Activated effector memory CD4-positive, alpha-beta T cell treated with anti-CD3 and anti-CD28 coated beads, Interleukin-2, amount 50 U/mL, for 16 hours (primary cell): ENCODE measurements at regions not wholly inside any gene's neighbourhood (a gene's known extent, or its start where the extent isn't known, plus 50 kb on each side); places are given as distances from the start of the nearest gene placed in this dataset.
"Not testable (repeated sequence)": the region's sequence is repeated elsewhere in the genome, so short reads cannot be mapped to it uniquely, and the experiment has no call there.

Experiments
- DNase-seq: peaks from one replicate; pipeline ENCODE4 v3.0.0-alpha.2; 2020

DNA sequence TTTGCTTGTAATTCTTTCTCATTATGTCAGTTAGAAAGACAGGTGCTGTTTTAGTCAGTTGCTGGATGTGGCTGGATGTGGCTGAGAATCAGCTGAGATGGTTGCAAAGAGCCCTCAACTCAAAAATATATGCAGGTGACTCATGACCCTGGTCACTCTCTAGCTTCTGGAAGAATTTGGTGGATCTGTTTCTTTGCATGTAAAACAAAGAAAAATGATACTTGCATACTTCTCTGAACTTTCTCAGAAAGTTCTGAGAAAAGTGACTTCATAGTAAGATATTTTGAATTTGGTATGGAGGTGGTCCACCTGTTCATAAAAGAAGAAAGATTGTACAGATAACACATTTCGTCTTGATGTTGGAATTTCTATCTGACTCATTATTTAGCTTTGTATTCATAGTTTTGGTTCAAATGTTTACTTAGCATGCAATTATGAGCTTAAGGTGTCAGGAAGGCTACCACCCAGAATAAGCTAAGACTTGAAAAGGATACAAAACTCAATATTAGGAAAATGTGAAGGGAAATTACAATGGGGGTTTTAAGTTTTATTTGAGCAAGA is 163.2 kb upstream of the OLIG3 start:
- no peak for DNase-seq

DNA sequence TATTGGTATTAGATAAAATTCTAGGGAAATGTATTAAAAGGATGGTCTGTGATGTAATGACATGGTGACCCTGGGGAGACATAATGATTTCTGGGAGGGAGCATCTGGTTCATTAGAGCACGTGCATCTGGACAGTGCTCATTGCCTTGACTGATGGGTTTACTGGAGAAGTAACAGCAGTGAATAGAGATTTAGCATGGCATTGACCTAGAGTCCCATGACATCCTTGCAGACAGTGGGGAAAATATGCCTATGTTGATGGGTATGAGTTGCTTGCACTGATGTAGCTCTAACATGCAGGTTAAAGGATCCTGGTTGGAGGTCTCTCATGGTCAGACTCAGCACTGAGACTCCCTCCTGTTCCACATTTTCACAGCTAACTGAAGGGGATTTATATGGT is 164.1 kb upstream of the OLIG3 start:
- DNase-seq, result no peak

- no peak for DNase-seq
Observed at GRCh38 chr6:137659871-137660270, 165.7 kb upstream of the OLIG3 start.

DNA sequence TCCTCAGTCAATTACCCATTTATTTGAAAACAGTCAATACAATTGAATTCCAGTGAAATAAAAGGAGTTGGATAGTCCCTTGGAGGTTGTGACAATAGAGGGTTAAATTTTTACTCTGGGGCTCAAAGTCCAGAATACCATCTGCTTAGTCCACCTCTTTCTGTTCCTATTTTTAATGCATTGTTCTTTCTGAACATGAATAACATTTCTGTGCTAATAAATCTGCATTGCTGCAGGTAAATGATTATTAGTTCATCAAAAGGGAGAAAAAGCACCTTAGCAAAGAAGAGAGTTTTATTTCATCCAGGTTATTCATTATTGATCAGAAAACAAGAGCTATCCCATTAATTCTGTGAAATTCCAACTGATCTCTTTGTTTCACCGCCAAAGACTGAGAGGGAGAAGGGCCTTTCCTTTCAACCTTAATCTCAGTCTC is 166.1 kb upstream of the OLIG3 start:
- DNase-seq, result no peak

DNA sequence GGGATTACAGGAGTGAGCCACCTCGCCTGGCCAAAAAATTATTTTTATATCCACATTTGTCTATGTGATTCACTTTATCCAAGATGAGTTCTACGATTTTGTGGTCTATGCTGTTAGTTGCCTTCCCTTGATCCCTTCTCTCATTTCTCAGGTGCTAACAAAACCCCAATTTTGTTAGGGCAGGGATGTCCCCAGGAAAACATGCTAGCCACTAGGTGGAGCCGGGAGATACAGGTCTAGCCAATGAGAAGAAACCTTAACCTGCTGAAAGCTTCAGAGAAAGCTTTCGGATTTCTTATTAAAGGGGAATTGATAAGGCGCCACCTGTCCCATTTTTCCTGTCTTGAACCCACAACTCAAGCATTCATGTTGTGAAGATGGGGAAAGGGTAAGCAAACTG is 167.4 kb upstream of the OLIG3 start:
- peak; percentile 82 for DNase-seq

DNA sequence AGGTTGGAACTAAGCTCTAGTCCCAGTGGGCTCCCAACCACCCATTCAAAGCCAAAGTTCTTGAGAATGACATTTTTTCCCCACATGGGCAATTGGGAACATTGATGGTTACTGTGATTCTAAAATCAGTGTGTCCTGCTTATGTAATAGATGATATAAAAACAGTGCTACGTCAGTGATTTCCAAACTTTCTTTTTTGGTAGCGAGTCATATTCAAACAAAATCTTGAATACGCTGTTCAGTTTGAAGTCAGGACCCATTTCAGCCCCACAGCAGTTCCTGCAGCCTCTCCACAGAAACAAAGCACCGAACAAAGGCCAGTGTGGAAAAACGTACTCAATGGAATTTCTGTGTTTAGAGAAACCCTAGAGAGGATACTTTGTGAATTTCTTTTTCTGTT is 170.0 kb upstream of the OLIG3 start:
- DNase-seq, result no peak

DNA sequence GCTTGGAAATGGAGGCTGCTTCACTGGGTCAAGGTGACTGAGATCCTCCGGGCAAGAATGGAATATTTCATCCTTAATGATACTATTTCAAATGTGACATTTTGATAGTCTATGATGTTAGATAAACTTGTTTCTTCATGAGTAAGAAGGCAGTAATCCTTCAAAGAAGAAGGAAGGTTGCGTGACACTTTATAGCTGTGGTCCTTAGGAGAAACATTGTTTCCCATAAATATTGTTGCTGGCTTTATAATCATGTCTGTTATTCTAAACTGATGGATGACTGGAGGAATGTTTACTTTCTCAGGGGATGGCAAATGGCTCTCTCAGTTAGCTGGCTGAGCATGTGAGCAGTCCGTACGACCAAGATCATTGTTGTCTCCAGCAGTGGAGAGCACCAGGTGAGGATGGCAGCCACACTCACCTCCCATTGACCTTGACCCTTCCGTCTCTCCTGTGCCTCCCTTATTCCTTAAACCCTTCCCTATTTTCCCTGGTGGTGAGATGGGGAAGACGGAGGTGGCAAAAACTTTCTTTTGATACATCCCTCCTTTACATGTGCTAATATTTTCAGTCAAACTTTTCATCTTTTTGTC is 171.2 kb upstream of the OLIG3 start:
- no peak for DNase-seq

GRCh38 chr6:137666202-137666774 is 172.1 kb upstream of the OLIG3 start:
- DNase-seq, result no peak

- no peak for DNase-seq
Observed at GRCh38 chr6:137673603-137674002, 179.4 kb upstream of the OLIG3 start.

- DNase-seq, result no peak
Observed at GRCh38 chr6:137676888-137677287, 182.7 kb upstream of the OLIG3 start.

DNA sequence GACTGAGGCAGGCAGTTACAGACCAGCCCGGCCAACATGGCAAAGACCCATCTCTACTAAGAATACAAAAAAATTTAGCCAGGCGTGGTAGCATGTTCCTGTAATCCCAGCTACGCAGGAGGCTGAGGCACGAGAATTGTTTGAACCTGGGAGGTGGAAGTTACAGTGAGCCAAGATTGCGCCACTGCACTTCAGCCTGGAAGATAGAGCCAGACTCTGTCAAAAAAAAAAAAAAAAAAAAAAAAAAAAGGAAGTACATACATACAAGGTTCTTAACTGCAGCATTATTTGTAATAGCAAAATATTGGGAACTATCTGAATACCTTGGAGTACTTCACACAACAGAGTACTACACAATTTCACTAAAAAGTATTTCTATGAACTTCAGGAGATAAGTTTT is 183.5 kb upstream of the OLIG3 start:
- no peak for DNase-seq

DNA sequence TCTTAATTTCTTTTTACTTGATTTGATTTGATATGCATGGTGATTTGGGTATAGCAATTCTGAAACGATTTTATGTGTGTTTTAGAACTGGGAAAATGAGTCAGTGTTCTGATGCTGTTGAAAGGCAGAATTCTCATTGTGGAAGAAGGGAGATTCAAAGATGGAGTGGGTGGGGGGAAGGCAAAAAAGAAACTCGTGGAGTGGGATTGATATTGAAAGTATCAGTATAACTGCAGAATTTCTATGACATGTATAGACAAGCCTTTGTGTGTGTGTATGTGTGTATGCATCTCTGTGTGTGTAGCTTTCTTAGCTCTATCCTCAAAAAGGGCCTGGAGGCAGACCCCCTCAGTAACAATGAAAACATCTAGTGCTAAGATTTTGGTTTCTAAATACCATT is 184.3 kb upstream of the OLIG3 start:
- no peak for DNase-seq

- DNase-seq, result no peak
Observed at GRCh38 chr6:137680705-137681346, 186.2 kb upstream of the TNFAIP3 start.

GRCh38 chr6:137681445-137682009 is 185.5 kb upstream of the TNFAIP3 start:
- no peak for DNase-seq

GRCh38 chr6:137682658-137683057 is 184.4 kb upstream of the TNFAIP3 start:
- DNase-seq, result not testable (repeated sequence)

GRCh38 chr6:137683916-137684315 is 183.1 kb upstream of the TNFAIP3 start:
- DNase-seq, result no peak

DNA sequence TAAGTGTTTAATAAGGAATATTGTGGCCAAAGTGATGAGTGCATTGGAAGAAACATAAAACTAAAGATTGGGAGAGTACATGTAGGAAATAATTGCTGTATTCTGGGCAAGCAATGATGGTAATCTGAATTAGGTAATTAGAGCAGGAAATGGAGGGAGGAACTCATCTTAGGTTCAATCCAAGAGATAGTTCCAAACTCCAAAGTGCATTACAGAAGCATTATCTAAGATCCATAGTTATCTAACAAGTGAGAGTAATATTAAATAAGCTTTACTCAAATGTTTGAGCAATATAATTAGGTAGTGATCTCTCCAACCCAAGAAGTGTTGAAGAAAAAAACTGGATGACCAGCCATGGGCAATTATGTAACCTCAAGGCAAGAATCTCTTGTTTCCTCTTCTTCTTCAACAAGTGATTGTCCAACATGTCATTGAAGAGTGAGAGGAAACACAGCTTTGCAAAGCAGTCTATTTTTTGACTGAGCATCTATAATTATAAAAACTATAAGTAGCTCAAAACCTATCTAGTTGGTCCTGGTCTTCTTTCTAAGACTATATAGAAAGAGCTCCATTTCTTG is 181.2 kb upstream of the TNFAIP3 start:
- DNase-seq, result no peak

DNA sequence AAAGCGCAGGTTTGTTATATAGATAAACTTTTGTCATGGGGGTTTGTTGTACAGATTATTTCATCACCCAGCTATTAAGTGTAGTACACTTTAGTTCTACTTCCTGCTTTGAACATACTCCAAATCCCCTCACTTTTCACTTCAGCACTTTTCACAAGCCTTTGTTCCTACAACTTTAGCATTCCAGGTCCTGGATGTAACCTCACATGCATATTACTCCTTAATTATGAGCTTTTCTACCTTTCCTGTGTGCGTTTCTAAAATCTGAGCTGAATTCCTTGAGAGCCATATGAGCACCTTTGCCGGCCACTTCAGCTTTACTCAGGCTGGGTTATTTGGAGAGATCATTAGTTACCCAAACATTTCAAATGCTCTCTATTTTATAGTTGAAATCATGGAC is 179.2 kb upstream of the TNFAIP3 start:
- no peak for DNase-seq

- no peak for DNase-seq
Observed at GRCh38 chr6:137688230-137688971, 178.7 kb upstream of the TNFAIP3 start.

GRCh38 chr6:137689377-137689776 is 177.7 kb upstream of the TNFAIP3 start:
- DNase-seq, result no peak

GRCh38 chr6:137690034-137690433 is 177.0 kb upstream of the TNFAIP3 start:
- DNase-seq, result no peak

- no peak for DNase-seq
Observed at GRCh38 chr6:137690721-137691120, 176.3 kb upstream of the TNFAIP3 start.

- no peak for DNase-seq
Observed at GRCh38 chr6:137692308-137692707, 174.8 kb upstream of the TNFAIP3 start.
